ENCODE measurements at regions not wholly inside any gene's neighbourhood (a gene's known extent, or its start where the extent isn't known, plus 50 kb on each side); places are given as distances from the start of the nearest gene placed in this dataset.

DNA sequence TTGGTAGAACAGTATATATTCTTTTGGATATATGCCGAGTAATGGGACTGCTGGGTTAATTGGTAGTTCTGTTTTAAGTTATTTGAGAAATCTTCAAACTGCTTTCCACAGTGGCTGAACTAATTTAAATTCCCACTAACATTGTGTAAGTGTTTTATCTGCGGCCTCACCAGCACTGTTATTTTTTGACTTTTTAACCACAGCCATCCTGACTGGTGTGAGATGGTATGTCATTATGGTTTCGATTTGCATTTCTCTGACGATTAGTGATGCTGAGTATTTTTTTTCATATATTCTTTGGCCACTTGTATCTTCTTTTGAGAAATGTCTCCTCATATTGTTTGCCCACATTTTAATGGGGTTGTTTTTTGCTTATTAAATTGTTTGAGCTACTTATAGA, 357.4 kb downstream of the C12orf50 start:
- Mint-ChIP-seq H3K36me3 (ENCODE audit: insufficient read depth) (no peaks in the 10 kb centered on the region), H3K9me3 (ENCODE audit: low read depth) (peaks cover 16% of the 10 kb centered on the region), H3K27me3 (no peaks in the 10 kb centered on the region), H3K4me1 (ENCODE audit: low read depth) (peaks cover 2% of the 10 kb centered on the region), H3K27ac (no peak overlapping the region), H3K4me3 (ENCODE audit: low read depth) (no peak overlapping the region)
- TF ChIP-seq CTCF (IDR thresholded peaks at IDR 0.05; ENCODE audit: unreplicated experiment): no peak
- no peak for DNase-seq (ENCODE audit: low spot score, unreplicated experiment)

DNA sequence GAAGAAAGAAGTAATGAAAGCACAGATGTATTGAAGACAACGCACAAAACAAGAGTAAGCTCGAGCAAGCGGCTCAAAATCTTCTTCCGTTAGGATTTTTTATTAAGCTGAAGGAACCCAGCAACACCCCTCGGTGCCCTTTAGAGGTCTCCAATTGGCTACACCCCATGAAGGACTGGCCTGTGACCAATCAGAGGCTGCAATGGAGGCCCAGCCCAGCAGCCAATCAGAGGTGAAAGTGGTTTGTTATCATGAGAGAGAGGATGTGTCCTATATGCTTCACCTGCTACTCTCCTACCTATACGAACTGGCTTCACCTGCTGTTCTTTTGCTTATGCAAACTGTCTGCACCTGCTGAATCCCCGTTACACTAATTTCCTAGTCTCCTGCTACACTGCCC, 358.8 kb downstream of the C12orf50 start:
- Mint-ChIP-seq H3K4me3 (ENCODE audit: low read depth) (no peak overlapping the region), H3K36me3 (ENCODE audit: insufficient read depth) (no peaks in the 10 kb centered on the region), H3K27ac (no peak overlapping the region), H3K27me3 (no peaks in the 10 kb centered on the region), H3K4me1 (ENCODE audit: low read depth) (peaks cover 2% of the 10 kb centered on the region), H3K9me3 (ENCODE audit: low read depth) (peaks cover 16% of the 10 kb centered on the region)
- DNase-seq (ENCODE audit: low spot score, unreplicated experiment): no peak
- no peak for TF ChIP-seq CTCF (IDR thresholded peaks at IDR 0.05; ENCODE audit: unreplicated experiment)

DNA sequence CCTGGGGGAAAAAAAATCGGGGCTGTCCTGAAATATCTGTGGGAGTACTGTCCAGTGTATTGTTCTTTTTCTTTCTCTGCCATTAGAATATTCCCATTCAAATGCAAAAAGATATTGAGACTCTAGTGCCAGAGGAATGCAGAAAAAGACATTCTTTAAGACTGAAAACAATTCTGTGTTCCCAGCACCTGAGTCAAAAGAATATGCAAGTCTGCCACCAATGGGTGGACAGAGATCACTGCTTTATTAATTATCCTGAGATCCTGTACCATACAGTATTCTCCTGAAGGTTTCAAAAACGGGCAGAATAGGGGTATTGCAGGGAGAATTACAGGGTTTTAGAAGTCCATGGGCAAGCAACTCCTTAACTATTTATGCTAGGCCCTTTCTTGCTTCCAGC, 361.8 kb downstream of the C12orf50 start:
- Mint-ChIP-seq H3K9me3 (ENCODE audit: low read depth) (peaks cover 16% of the 10 kb centered on the region), H3K27ac (no peak overlapping the region), H3K36me3 (ENCODE audit: insufficient read depth) (no peaks in the 10 kb centered on the region), H3K27me3 (no peaks in the 10 kb centered on the region), H3K4me1 (ENCODE audit: low read depth) (peaks cover 2% of the 10 kb centered on the region), H3K4me3 (ENCODE audit: low read depth) (no peak overlapping the region)
- peak; percentile 12 for TF ChIP-seq CTCF (IDR thresholded peaks at IDR 0.05; ENCODE audit: unreplicated experiment)
- no peak for DNase-seq (ENCODE audit: low spot score, unreplicated experiment)

- H3K4me3 Mint-ChIP-seq (ENCODE audit: low read depth): no peak overlapping the region
Observed at GRCh38 chr12:87661786-87662377, 367.3 kb downstream of the C12orf50 start.

GRCh38 chr12:87660987-87661774, 368.0 kb downstream of the C12orf50 start:
- Mint-ChIP-seq H3K4me3 (ENCODE audit: low read depth) (no peak overlapping the region), H3K4me1 (ENCODE audit: low read depth) (peaks cover 6% of the 10 kb centered on the region), H3K27me3 (no peaks in the 10 kb centered on the region), H3K27ac (no peak overlapping the region), H3K36me3 (ENCODE audit: insufficient read depth) (no peaks in the 10 kb centered on the region), H3K9me3 (ENCODE audit: low read depth) (no peaks in the 10 kb centered on the region)
- DNase-seq (ENCODE audit: low spot score, unreplicated experiment): no peak
- TF ChIP-seq CTCF (IDR thresholded peaks at IDR 0.05; ENCODE audit: unreplicated experiment): no peak

More at GRCh38 chr12:87661786-87662377, 367.3 kb downstream of the C12orf50 start:
- no peaks in the 10 kb centered on the region for H3K9me3 Mint-ChIP-seq (ENCODE audit: low read depth)
- no peak overlapping the region for H3K27ac Mint-ChIP-seq
- DNase-seq (ENCODE audit: low spot score, unreplicated experiment): no peak
- TF ChIP-seq CTCF (IDR thresholded peaks at IDR 0.05; ENCODE audit: unreplicated experiment): no peak
- H3K27me3 Mint-ChIP-seq: no peaks in the 10 kb centered on the region
- peaks cover 6% of the 10 kb centered on the region for H3K4me1 Mint-ChIP-seq (ENCODE audit: low read depth)
- H3K36me3 Mint-ChIP-seq (ENCODE audit: insufficient read depth): no peaks in the 10 kb centered on the region
